NCI-H187 (cell line): ENCODE measurements at regions not wholly inside any gene's neighbourhood (a gene's known extent, or its start where the extent isn't known, plus 50 kb on each side); places are given as distances from the start of the nearest gene placed in this dataset.
A peak's percentile ranks its signal among the peaks of the same experiment; 100 is the strongest.

Experiments
- DNase-seq, 2 experiments: peaks; one replicate each; lab custom pipeline; 2025; lab: John Stamatoyannopoulos, UW

- no peak for DNase-seq
Measured at GRCh38 chr18:24672165-24672941, 211.9 kb downstream of the HRH4 start.

DNA sequence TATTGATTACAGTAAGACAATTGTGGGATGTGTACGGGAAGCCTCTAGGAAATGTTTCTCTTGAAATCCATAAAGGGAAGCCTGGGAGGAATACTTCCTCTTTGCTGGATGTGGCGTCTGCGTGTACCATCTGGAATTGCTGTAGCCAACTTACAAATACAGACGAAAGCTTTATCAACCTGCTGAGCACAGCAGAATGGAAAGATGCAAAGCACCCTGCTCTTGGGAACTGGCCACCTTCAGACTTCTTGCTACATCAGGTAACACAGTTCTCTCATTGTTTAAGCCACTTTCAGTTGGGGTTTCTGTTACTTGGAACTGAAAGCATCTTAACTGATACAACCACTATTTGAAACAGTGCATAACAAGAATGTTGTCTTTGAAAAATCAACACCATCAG lies 213.8 kb downstream of the HRH4 start:
- DNase-seq = no peak

GRCh38 chr18:24674605-24675004 lies 214.2 kb downstream of the HRH4 start:
- no peak for DNase-seq

DNA sequence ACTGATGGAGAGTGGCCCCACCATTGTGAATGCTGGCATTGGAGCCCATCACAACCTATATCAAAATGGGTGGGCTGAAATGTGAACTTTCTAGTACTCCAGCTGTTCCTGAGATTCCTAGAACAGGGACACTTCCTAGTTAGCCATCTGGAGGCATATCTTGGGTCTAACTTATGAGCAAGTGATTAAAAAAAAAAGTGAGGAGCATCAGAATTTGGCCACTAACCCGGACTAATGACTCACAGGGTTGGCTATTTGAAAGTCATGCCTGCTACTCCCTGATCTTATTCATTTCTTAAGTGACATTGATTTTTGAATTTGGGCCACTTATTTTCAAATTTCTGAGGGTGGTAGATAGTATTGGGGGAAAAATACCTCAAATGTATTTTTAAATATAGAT lies 216.6 kb downstream of the HRH4 start:
- DNase-seq = no peak

DNA sequence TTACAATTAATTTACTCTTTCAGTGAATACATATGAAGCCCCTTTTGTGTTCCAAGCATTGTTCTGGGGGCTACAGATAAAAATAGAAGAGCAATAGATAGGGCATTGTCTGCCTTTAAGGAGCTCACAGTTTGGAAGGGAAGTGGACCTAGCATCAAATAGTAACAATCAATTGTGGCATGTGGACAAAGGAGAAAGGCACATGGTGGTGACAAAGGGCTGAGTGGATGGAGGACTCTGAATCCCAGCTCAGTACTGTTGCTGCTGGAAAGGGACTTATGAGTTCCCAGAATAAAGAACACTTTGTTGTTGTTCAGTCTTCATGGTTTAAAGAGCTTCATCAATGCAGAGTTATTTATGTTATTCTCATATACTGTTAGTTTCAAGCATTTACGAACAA lies 217.7 kb downstream of the HRH4 start:
- no peak for DNase-seq

- DNase-seq = no peak
Measured at GRCh38 chr18:24678626-24679025, 218.2 kb downstream of the HRH4 start.

DNA sequence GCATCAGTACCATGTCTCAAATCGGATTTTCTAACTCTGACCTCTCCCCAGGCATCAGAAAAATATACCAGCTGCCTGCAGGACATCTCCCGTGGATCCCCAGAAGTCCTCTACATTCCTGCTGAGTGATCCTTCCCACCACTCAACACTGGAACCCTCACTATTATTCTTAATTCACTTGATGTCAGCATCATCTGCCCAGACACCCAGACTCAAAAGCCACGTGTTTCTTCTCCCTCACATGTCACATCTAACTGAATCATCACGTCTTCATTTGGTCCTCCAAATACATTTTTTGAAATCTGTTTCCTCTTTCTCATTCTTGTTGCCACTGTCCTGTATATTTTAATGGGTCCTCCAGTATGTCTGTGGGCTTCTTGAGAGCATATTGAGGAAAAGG lies 218.6 kb downstream of the HRH4 start:
- no peak for DNase-seq

DNA sequence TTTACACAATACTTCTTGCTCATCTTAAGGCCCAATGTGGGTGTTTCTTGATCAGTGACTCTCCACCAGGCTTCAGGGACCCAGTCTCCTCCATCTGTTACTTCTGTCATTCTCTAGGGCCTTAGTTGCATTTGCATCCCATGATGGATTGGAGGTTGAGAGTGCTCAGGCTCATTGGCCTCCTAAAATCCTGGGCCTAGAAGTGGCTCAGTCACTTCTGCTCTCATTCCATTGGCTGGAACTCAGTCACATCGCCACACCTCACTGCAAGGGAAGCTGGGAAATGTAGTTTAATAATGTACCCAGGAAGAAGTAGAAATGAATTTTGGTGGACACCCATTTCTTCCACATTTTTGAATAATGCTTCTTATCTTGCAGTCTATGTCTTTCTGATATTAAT lies 223.5 kb downstream of the HRH4 start:
- no peak for DNase-seq

- DNase-seq = no peak
Measured at GRCh38 chr18:24685254-24685959, 225.0 kb downstream of the HRH4 start.

- no peak for DNase-seq
Measured at GRCh38 chr18:24695168-24695567, 234.7 kb downstream of the HRH4 start.

DNA sequence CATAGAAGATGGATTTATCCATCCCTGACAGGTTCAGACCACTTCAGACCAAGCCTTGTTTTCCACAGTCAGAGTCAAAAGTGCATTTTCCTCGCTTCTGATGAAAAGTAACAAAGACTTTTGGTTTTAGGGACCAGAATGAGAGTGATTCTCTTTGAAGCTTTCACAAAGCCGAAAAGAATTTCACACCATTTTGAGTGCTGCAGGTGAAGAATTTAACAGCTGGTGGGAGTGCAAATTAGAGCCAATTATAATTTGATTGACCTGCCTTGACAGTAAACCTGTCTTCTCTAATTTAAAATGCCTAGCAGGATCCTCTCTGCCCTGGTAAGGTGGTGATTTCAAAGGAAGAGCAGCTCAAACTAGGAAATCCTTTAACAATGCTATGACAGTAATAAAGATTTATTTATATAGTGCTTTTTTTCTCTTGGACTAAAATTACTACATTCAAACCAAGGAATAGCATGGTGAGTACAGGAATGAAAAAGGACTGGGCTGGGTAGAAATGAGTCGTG lies 241.6 kb downstream of the HRH4 start:
- DNase-seq = no peak

GRCh38 chr18:24703316-24703715 lies 242.9 kb downstream of the HRH4 start:
- DNase-seq = no peak

- no peak for DNase-seq
Measured at GRCh38 chr18:24704946-24705630, 244.7 kb downstream of the HRH4 start.

- no peak for DNase-seq
Measured at GRCh38 chr18:24710474-24710873, 250.0 kb downstream of the HRH4 start.

GRCh38 chr18:24719791-24720190 lies 259.4 kb downstream of the HRH4 start:
- DNase-seq = no peak

- DNase-seq = no peak
Measured at GRCh38 chr18:24721388-24721787, 261.0 kb downstream of the HRH4 start.

DNA sequence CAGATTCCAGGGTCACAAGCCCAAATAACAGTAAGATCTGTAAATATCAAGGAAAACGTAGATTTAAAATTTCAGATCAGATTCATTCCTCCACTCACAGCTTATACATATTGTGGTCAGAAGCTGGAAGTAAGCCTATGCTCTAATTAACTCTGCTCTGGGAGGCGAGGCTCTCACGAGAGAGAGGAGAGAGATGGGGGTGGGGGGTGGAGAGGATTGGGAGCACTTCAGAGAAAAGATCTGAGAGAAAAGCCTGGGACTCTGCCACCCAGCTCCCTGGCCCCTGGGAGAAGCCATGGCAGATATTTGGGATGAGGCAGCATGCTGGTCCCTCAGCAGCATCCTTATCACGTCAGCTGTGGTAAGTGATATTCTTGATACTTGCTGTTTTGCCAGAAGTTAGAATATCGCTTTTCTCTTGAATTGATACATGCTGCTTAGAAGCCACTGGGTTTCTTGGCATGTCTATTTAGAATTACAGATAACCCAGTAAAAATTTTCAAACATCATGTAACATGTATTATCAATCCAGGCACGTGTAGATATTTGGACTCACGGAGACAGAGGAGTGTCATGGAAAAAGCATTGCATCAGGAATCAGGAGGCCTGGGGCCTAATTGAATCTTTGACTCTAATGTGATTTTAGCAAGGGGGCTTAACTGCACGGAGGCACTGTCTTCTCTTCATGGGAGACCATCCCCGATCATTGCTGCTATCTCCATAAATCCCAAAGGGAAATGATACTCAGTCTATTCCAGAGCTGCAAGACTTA lies 265.4 kb downstream of the HRH4 start:
- DNase-seq = no peak

- peak; percentile 23 to 44 for DNase-seq
Measured at GRCh38 chr18:24726727-24727492, 266.5 kb downstream of the HRH4 start.

DNA sequence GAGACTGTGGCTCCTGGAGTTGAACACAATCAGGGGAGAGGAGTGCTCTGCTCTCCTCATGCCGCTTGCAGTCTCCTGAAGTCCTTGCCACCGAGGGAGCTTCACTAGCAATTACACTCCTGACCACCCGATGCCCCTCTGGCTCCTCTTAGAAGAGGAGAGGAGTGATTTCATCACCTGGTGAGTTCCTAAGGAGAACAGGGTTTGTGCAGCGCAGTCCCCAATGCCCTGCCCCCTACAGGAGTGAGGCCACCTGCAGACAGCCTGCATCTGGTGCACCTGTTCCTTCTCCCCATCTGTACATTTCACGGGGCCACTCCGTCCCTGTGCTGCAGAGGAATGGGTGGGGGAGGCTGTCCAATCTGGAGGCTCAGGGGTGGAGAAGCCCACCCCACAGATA lies 267.2 kb downstream of the HRH4 start:
- DNase-seq = no peak

DNA sequence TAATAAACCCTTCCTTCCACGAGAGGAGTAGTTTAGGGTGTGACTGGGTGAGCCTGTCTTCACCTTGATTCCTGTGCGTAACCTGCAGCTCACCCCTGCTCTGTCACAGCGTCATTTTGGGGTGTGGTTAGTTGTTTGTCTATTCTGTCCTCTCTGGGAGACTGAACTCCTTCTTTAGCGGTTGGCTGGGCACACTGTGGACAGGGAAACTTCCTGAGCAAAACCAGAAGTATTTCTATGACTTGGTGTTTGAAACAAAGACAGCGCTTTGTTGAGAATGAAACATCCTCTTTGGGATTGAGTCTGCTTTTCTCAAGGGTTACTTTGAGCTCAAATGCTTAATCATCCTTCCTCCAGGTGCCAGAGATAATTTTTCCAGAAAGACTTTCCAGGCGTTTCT lies 270.7 kb downstream of the HRH4 start:
- DNase-seq = no peak

GRCh38 chr18:24731981-24732380 lies 271.5 kb downstream of the HRH4 start:
- no peak for DNase-seq
